GM12878 (cell line): ENCODE measurements at regions not wholly inside any gene's neighbourhood (a gene's known extent, or its start where the extent isn't known, plus 50 kb on each side); places are given as distances from the start of the nearest gene placed in this dataset.

Source experiments
- ATAC-seq: fragments of 200-7000 bp; cut with Tn5 transposase; 3 replicates; pipeline ENCODE4 v1.9.1; 2020; ENCODE audit warnings: mild to moderate bottlenecking, moderate library complexity
- BruUV-seq: library from RNA; stranded (reverse); fragments of 400-500 nt; replicated peaks from 2 replicates; lab custom pipeline; 2021; lab: Mats Ljungman, UMichigan
- CTCF ChIA-PET: fragments of 300-600 bp; sonication (Branson Sonifier 250); formaldehyde crosslinking; extraction: SDS; loops from one replicate; lab custom pipeline; 2021; ENCODE audit warnings: inconsistent platforms; lab: Yijun Ruan, JAX
- POLR2A ChIA-PET: fragments of 350-600 bp; formaldehyde crosslinking; extraction: SDS; loops from one replicate; lab custom pipeline; 2021; ENCODE audit warnings: inconsistent platforms; lab: Charles Lee
- RAD21 ChIA-PET: fragments of 300-600 bp; sonication (Branson Sonifier 250); formaldehyde crosslinking; loops from one replicate; lab custom pipeline; 2023; ENCODE audit warnings: antibody characterized with exemption; ENCODE audit not compliant: unreplicated experiment; lab: Charles Lee
- SMC1A ChIA-PET: fragments of 300-600 bp; sonication (Branson Sonifier 250); formaldehyde crosslinking; loops from one replicate; lab custom pipeline; 2023; ENCODE audit not compliant: unreplicated experiment, uncharacterized antibody; lab: Charles Lee
- DNase-seq: peaks from one replicate; pipeline ENCODE4 v3.0.0-alpha.2; 2011; ENCODE audit warnings: low read depth, low spot score
- FAIRE-seq: peaks from 3 replicates; lab custom pipeline; 2011; peaks lifted over from hg19 to GRCh38; lab: Jason Lieb, UNC
- H2AFZ ChIP-seq: 2 replicates; pipeline ENCODE4 v1.6.0; 2011; ENCODE audit warnings: low read depth, low read length, control low read depth; ENCODE audit not compliant: control insufficient read depth
- H3K27ac ChIP-seq: 2 replicates; pipeline ENCODE4 v1.5.1; 2011; ENCODE audit warnings: control low read depth; ENCODE audit not compliant: control insufficient read depth, insufficient read depth
- H3K27me3 ChIP-seq, 2 experiments: replicated peaks in 1 of 2; 2 replicates each; pipeline versions ENCODE4 v1.6.0 to v1.6.1; 2011; ENCODE audit warnings: low read length in 1 of 2; ENCODE audit not compliant: control insufficient read depth in 2 of 2, insufficient read depth in 2 of 2
- H3K36me3 ChIP-seq, 2 experiments: 2 replicates each; pipeline ENCODE4 v1.5.1; 2011; ENCODE audit warnings: low read length in 1 of 2; ENCODE audit not compliant: control insufficient read depth in 2 of 2, insufficient read depth in 2 of 2
- H3K4me1 ChIP-seq: 2 replicates; pipeline ENCODE4 v1.6.1; 2011; ENCODE audit warnings: mild to moderate bottlenecking, low read length, moderate library complexity, mixed read lengths; ENCODE audit not compliant: control insufficient read depth, insufficient read depth
- H3K4me2 ChIP-seq: 2 replicates; pipeline ENCODE4 v1.6.0; 2011; ENCODE audit warnings: control low read depth; ENCODE audit not compliant: control insufficient read depth, insufficient read depth
- H3K4me3 ChIP-seq: fragments of 200-600 bp; sonication (generic); 2 replicates; pipeline ENCODE4 v1.5.1; 2016
- H3K79me2 ChIP-seq: 2 replicates; pipeline ENCODE4 v1.6.0; 2011; ENCODE audit warnings: low read length; ENCODE audit not compliant: control insufficient read depth, insufficient read depth
- H3K9ac ChIP-seq: 2 replicates; pipeline ENCODE4 v1.8.0; 2011; ENCODE audit warnings: low read length, control low read depth, mixed read lengths; ENCODE audit not compliant: control insufficient read depth, insufficient read depth
- H3K9me3 ChIP-seq: replicated peaks from 3 replicates; pipeline ENCODE4 v1.5.1; 2011; ENCODE audit warnings: mild to moderate bottlenecking, low read length; ENCODE audit not compliant: control insufficient read depth, insufficient read depth
- H4K20me1 ChIP-seq: 2 replicates; pipeline ENCODE4 v1.6.0; 2011; ENCODE audit not compliant: control insufficient read depth, insufficient read depth
- BACH1 ChIP-seq: fragments of 450-650 bp; IDR thresholded peaks from 2 replicates; pipeline ENCODE4 v1.6.1; 2017; ENCODE audit warnings: mild to moderate bottlenecking, borderline replicate concordance
- EGR1 ChIP-seq, 2 experiments: IDR thresholded peaks; 1 replicate in 1 of 2; 2 replicates in 1 of 2; pipeline ENCODE4 v1.6.1; 2011 to 2012; ENCODE audit warnings: low read depth in 2 of 2, low read length in 2 of 2, borderline replicate concordance in 1 of 2, mild to moderate bottlenecking in 1 of 2, moderate library complexity in 1 of 2
- ETV6 ChIP-seq, 2 experiments: fragments of 450-650 bp in 1 of 2; IDR thresholded peaks in 1 of 2; conservative IDR thresholded peaks in 1 of 2; 2 replicates each; pipeline ENCODE4 v1.6.1; 2014; ENCODE audit warnings: antibody characterized with exemption in 1 of 2, borderline replicate concordance in 1 of 2, low read depth in 1 of 2, mild to moderate bottlenecking in 1 of 2, moderate library complexity in 1 of 2
- HDAC2 ChIP-seq: fragments of 200-600 bp; sonication (generic); IDR thresholded peaks from 2 replicates; pipeline ENCODE4 v1.6.1; 2017
- KLF5 ChIP-seq: fragments of 450-650 bp; IDR thresholded peaks from 2 replicates; pipeline ENCODE4 v1.6.1; 2014; ENCODE audit warnings: mild to moderate bottlenecking; ENCODE audit not compliant: partially characterized antibody
- NFIC ChIP-seq: IDR thresholded peaks from 2 replicates; pipeline ENCODE4 v1.6.1; 2012; ENCODE audit warnings: low read depth, mild to moderate bottlenecking, inconsistent platforms, low read length, moderate library complexity
- SIX5 ChIP-seq: IDR thresholded peaks from 2 replicates; pipeline ENCODE4 v1.6.1; 2011; ENCODE audit warnings: mild to moderate bottlenecking, low read depth, low read length, moderate library complexity; ENCODE audit not compliant: severe bottlenecking
- TBL1XR1 ChIP-seq: IDR thresholded peaks from 2 replicates; pipeline ENCODE4 v1.6.1; 2012; ENCODE audit warnings: low read depth, low read length, improper control_type of control experiment
- ZNF207 ChIP-seq: fragments of 450-650 bp; IDR thresholded peaks from 2 replicates; pipeline ENCODE4 v1.6.1; 2014; ENCODE audit warnings: antibody characterized with exemption, mild to moderate bottlenecking, borderline replicate concordance
- ZNF217 ChIP-seq: fragments of 450-650 bp; IDR thresholded peaks from 2 replicates; pipeline ENCODE4 v1.6.1; 2017; ENCODE audit warnings: antibody characterized with exemption, mild to moderate bottlenecking
- WGBS: methylation state at CpG from one replicate; pipeline ENCODE4 v1.1.6; 2016; ENCODE audit warnings: low lambda C conversion rate; ENCODE audit not compliant: insufficient replicate concordance, insufficient coverage; ENCODE audit errors: missing lambda C conversion rate; 5-methylcytosine and 5-hydroxymethylcytosine counted together
- in situ Hi-C: fragments of 300-500 bp; cut with MboI; formaldehyde crosslinking; loops from 9 replicates; pipeline ENCODE4 v1.14.3; 2018; ENCODE audit warnings: mixed read lengths
- intact Hi-C: fragments of 100-400 bp; cut with micrococcal nuclease; formaldehyde crosslinking; loops from one replicate; pipeline ENCODE4 v1.14.2; 2022; ENCODE audit not compliant: unreplicated experiment
- TF ChIP-seq, protein P1 (sequence below): fragments of 450-650 bp; formaldehyde crosslinking; IDR thresholded peaks from 2 replicates; pipeline ENCODE4 v1.4.0; 2022; ENCODE audit warnings: mild to moderate bottlenecking, moderate library complexity

GRCh38 chr3:135516143-135516542 lies 449.4 kb upstream of the PPP2R3A start:
- ChIA-PET SMC1A (no interaction called here), CTCF (no interaction called here), POLR2A (no interaction called here), RAD21 (no interaction called here)
- in situ Hi-C loops (no loop called here), intact Hi-C loops (no loop called here)
- DNase-seq (no peak), ATAC-seq (peak; percentile 37; the same call in 1 of the 3 replicates), FAIRE-seq (no peak)
- WGBS, result 17% methylated on average over 3 of the region's 3 CpGs
- Histone ChIP-seq H3K27ac (no peak overlapping the region), H3K36me3 (no peaks in the 10 kb centered on the region), H3K4me2 (no peak overlapping the region), H3K79me2 (no peaks in the 10 kb centered on the region), H3K27me3 (no peaks in the 10 kb centered on the region), H2AFZ (no peak overlapping the region), H3K4me3 (no peak overlapping the region), H3K4me1 (no peaks in the 10 kb centered on the region), H3K9ac (no peak overlapping the region), H4K20me1 (no peaks in the 10 kb centered on the region), H3K9me3 (no peaks in the 10 kb centered on the region; the same call in 2 of the 3 replicates)
- BruUV-seq, result no TSS peak
- TF ChIP-seq BACH1 (no peak), ZNF217 (no peak), SIX5 (no peak), ETV6 (conservative IDR thresholded peaks at IDR 0.05 in 1 of 2, IDR thresholded peaks at IDR 0.05 in 1 of 2; ENCODE audit: borderline replicate concordance in 1 of 2, low read depth in 1 of 2) (no peak), NFIC (no peak), KLF5 (no peak), EGR1 (IDR thresholded peaks at IDR 0.05; ENCODE audit: borderline replicate concordance in 1 of 2, low read depth in 2 of 2, low read length in 2 of 2) (no peak), HDAC2 (no peak), ZNF207 (no peak), TBL1XR1 (no peak)
- TF ChIP-seq, protein P1, sequence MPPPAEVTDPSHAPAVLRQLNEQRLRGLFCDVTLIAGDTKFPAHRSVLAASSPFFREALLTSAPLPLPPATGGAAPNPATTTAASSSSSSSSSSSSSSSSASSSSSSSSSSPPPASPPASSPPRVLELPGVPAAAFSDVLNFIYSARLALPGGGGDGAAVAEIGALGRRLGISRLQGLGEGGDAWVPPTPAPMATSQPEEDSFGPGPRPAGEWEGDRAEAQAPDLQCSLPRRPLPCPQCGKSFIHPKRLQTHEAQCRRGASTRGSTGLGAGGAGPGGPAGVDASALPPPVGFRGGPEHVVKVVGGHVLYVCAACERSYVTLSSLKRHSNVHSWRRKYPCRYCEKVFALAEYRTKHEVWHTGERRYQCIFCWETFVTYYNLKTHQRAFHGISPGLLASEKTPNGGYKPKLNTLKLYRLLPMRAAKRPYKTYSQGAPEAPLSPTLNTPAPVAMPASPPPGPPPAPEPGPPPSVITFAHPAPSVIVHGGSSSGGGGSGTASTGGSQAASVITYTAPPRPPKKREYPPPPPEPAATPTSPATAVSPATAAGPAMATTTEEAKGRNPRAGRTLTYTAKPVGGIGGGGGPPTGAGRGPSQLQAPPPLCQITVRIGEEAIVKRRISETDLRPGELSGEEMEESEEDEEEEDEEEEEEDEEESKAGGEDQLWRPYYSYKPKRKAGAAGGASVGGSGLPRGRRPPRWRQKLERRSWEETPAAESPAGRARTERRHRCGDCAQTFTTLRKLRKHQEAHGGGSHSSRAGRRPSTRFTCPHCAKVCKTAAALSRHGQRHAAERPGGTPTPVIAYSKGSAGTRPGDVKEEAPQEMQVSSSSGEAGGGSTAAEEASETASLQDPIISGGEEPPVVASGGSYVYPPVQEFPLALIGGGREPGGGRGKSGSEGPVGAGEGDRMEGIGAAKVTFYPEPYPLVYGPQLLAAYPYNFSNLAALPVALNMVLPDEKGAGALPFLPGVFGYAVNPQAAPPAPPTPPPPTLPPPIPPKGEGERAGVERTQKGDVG, result no peak
